Left ventricle myocardium inferior (tissue), 1 donor: ENCODE measurements at regions not wholly inside any gene's neighbourhood (a gene's known extent, or its start where the extent isn't known, plus 50 kb on each side); places are given as distances from the start of the nearest gene placed in this dataset.

ENCODE experiments used
- DNase-seq: peaks from one replicate; pipeline ENCODE4 v3.0.0-alpha.2; 2020
- H3K27ac ChIP-seq: fragments of 200-600 bp; replicated peaks from 2 replicates; pipeline ENCODE4 v1.8.0; 2021
- H3K27me3 ChIP-seq: fragments of 200-600 bp; 2 replicates; pipeline ENCODE4 v1.8.0; 2021; ENCODE audit warnings: low read depth
- H3K36me3 ChIP-seq: fragments of 200-600 bp; 2 replicates; pipeline ENCODE4 v1.8.0; 2021
- H3K4me1 ChIP-seq: fragments of 200-600 bp; 2 replicates; pipeline ENCODE4 v1.8.0; 2021
- H3K4me3 ChIP-seq: fragments of 200-600 bp; 2 replicates; pipeline ENCODE4 v1.8.0; 2021; ENCODE audit warnings: mild to moderate bottlenecking, moderate library complexity
- H3K9me3 ChIP-seq: fragments of 200-600 bp; replicated peaks from 2 replicates; pipeline ENCODE4 v1.8.0; 2021
- intact Hi-C: fragments of 100-400 bp; cut with micrococcal nuclease; formaldehyde crosslinking; loops from one replicate; pipeline ENCODE4 v1.11.0; 2022
- TF ChIP-seq, protein P1 (sequence below): fragments of 200-600 bp; IDR thresholded peaks from 2 replicates; pipeline ENCODE4 v1.8.0; 2021; ENCODE audit warnings: antibody characterized with exemption, mild to moderate bottlenecking, borderline replicate concordance
- donor health status: DM: no; HTN: yes; CAD: no; lungs with severe emphysema.

DNA sequence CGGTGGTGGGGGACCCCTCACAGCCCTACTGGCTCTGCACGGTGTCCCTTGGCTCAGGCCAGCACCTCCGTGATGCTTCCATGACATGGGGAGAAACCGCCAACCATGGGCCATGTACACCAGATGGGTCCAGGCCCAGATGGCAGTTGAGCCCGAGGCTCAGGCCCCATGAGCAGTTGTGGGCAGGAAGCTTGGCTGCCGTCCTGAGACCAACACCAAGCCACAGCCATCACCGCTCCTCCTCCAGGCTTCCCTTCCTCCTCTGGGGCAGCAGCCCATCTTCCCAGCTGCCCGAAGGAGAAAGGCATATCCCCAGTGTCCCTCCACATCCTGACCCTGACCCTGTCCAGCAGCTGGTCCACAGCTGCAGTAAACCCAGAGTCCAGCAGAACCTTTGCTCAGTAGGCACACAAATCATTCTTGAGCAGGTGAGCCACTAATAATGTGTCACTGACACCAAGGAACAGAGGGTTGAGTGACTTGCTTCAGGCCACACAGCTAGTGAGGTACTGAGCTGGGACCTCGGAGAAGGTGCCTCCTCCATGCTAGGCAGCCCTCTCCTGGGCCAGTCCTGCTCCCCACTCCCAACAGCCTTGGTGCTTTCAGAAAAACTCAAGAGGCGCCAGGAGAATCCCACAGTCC, 204.9 kb downstream of the CTTN start:
- Histone ChIP-seq H3K9me3 (no peaks in the 10 kb centered on the region), H3K27ac (no peak overlapping the region), H3K4me1 (no peaks in the 10 kb centered on the region), H3K27me3 (peaks cover 22% of the 10 kb centered on the region), H3K4me3 (no peak overlapping the region), H3K36me3 (no peaks in the 10 kb centered on the region)
- DNase-seq: no peak
- TF ChIP-seq, protein P1, sequence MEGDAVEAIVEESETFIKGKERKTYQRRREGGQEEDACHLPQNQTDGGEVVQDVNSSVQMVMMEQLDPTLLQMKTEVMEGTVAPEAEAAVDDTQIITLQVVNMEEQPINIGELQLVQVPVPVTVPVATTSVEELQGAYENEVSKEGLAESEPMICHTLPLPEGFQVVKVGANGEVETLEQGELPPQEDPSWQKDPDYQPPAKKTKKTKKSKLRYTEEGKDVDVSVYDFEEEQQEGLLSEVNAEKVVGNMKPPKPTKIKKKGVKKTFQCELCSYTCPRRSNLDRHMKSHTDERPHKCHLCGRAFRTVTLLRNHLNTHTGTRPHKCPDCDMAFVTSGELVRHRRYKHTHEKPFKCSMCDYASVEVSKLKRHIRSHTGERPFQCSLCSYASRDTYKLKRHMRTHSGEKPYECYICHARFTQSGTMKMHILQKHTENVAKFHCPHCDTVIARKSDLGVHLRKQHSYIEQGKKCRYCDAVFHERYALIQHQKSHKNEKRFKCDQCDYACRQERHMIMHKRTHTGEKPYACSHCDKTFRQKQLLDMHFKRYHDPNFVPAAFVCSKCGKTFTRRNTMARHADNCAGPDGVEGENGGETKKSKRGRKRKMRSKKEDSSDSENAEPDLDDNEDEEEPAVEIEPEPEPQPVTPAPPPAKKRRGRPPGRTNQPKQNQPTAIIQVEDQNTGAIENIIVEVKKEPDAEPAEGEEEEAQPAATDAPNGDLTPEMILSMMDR: no peak
- intact Hi-C loops: no loop called here

- Histone ChIP-seq H3K36me3 (no peaks in the 10 kb centered on the region), H3K4me1 (peaks cover 4% of the 10 kb centered on the region), H3K27ac (no peak overlapping the region), H3K4me3 (no peak overlapping the region), H3K9me3 (no peaks in the 10 kb centered on the region), H3K27me3 (peaks cover 27% of the 10 kb centered on the region)
- TF ChIP-seq, protein P1: no peak
- no peak for DNase-seq
- intact Hi-C loops: no loop called here
Observed at GRCh38 chr11:70603756-70604211, 205.5 kb downstream of the CTTN start.

GRCh38 chr11:70604221-70604620, 205.9 kb downstream of the CTTN start:
- Histone ChIP-seq H3K27ac (no peak overlapping the region), H3K4me3 (no peak overlapping the region), H3K9me3 (no peaks in the 10 kb centered on the region), H3K27me3 (peaks cover 32% of the 10 kb centered on the region), H3K36me3 (no peaks in the 10 kb centered on the region), H3K4me1 (peaks cover 8% of the 10 kb centered on the region)
- intact Hi-C loops: no loop called here
- TF ChIP-seq, protein P1: no peak
- DNase-seq: no peak

DNA sequence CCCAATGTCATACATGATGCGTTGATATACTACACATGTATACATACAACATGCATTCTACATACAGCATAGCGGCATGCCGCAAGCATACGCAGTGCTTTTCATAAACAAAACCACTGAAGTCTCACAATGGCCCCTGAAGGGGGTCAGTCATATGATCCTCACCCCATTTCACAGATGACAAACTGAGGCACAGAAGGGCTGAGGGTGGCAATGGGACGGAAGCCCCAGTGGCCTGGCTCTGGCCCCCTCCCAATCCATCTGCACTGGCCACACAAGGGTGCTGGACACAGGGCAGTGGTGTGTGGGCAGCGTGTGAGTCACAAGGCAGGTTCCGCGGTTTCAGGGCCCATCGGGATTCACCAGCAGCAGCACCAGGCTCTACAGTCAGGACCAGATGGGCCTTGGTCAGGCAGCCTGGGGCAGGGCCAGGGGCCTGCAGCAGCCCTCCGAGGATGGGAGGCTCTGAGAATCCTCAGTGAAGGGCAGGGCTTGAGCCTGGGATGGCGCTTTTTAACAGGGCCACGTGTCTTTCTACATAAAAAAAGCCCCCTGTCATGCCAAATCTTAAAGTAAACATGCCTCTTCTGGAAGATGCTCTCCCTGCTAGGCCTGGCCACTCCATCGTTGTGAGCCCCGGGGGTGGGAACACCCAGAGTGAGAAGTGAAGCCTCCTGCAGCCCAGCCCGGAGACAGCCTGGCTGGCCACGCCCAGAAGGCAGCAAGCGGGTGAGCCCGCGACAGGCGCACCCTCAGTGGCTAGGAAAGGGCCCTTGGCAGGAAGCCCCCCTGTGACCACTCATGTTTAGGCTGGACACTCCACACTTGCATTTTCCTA, 206.5 kb downstream of the CTTN start:
- TF ChIP-seq, protein P1: no peak
- H3K9me3 ChIP-seq: no peaks in the 10 kb centered on the region
- no peak overlapping the region for H3K27ac ChIP-seq
- peaks cover 36% of the 10 kb centered on the region for H3K27me3 ChIP-seq
- no peak overlapping the region for H3K4me3 ChIP-seq
- intact Hi-C loops: no loop called here
- no peak for DNase-seq
- no peaks in the 10 kb centered on the region for H3K36me3 ChIP-seq
- H3K4me1 ChIP-seq: peaks cover 8% of the 10 kb centered on the region

- peaks cover 41% of the 10 kb centered on the region for H3K27me3 ChIP-seq
- no peak overlapping the region for H3K27ac ChIP-seq
- no peak overlapping the region for H3K4me3 ChIP-seq
- peaks cover 8% of the 10 kb centered on the region for H3K4me1 ChIP-seq
- TF ChIP-seq, protein P1: no peak
- H3K9me3 ChIP-seq: no peaks in the 10 kb centered on the region
- no peak for DNase-seq
- intact Hi-C loops: no loop called here
- H3K36me3 ChIP-seq: no peaks in the 10 kb centered on the region
Observed at GRCh38 chr11:70605468-70605815, 207.1 kb downstream of the CTTN start.
